CD14-positive monocyte (primary cell): ENCODE measurements at regions not wholly inside any gene's neighbourhood (a gene's known extent, or its start where the extent isn't known, plus 50 kb on each side); places are given as distances from the start of the nearest gene placed in this dataset.

Source experiments
- DNase-seq, 3 donors: peaks; one replicate each; pipeline ENCODE4 v3.0.0-alpha.2; 2011 to 2022
- H2AFZ ChIP-seq: 2 replicates; pipeline ENCODE4 v1.6.0; 2012; ENCODE audit warnings: mild to moderate bottlenecking, low read depth, low read length, inconsistent platforms; ENCODE audit not compliant: insufficient read depth, poor library complexity, severe bottlenecking
- H3K27ac ChIP-seq, 2 donors: 1 replicate in 1 of 2; 2 replicates in 1 of 2; pipeline ENCODE4 v1.5.1; 2012 to 2013; ENCODE audit warnings: low read length in 2 of 2, control low read depth in 1 of 2, inconsistent platforms in 1 of 2, low read depth in 1 of 2, mild to moderate bottlenecking in 1 of 2
- H3K27me3 ChIP-seq, 2 donors: one replicate each; pipeline versions ENCODE4 v1.6.0 to v1.6.1; 2011 to 2013; ENCODE audit warnings: low read length in 2 of 2; ENCODE audit not compliant: control insufficient read depth in 2 of 2, insufficient read depth in 2 of 2
- H3K36me3 ChIP-seq, 2 donors: replicated peaks in 1 of 2; 1 replicate in 1 of 2; 2 replicates in 1 of 2; pipeline versions ENCODE4 v1.5.1 to v1.6.1; 2012 to 2013; ENCODE audit warnings: low read length in 2 of 2, control low read depth in 1 of 2, inconsistent platforms in 1 of 2, mild to moderate bottlenecking in 1 of 2; ENCODE audit not compliant: insufficient read depth in 2 of 2, control insufficient read depth in 1 of 2
- H3K4me1 ChIP-seq, 2 donors: 1 replicate in 1 of 2; 2 replicates in 1 of 2; pipeline versions ENCODE4 v1.5.1 to v1.6.1; 2012 to 2013; ENCODE audit warnings: low read length in 2 of 2, control low read depth in 1 of 2, inconsistent platforms in 1 of 2, mild to moderate bottlenecking in 1 of 2, moderate library complexity in 1 of 2; ENCODE audit not compliant: insufficient read depth in 2 of 2, control insufficient read depth in 1 of 2
- H3K4me2 ChIP-seq: replicated peaks from 2 replicates; pipeline ENCODE3; 2012; ENCODE audit warnings: low read length, moderate library complexity, mild to moderate bottlenecking; ENCODE audit not compliant: poor library complexity, severe bottlenecking; ENCODE audit errors: extremely low read depth
- H3K4me3 ChIP-seq, 3 experiments: fragments of 200-600 bp in 1 of 3; sonication (generic) in 1 of 3; replicated peaks in 1 of 3; 1 replicate in 2 of 3; 2 replicates in 1 of 3; pipeline ENCODE4 v1.5.1; 2011 to 2013; ENCODE audit warnings: low read length in 3 of 3, mild to moderate bottlenecking in 3 of 3, control low read depth in 2 of 3, low read depth in 2 of 3, inconsistent platforms in 1 of 3, moderate library complexity in 1 of 3
- H3K79me2 ChIP-seq: 2 replicates; pipeline ENCODE4 v1.6.0; 2012; ENCODE audit warnings: mild to moderate bottlenecking, control low read depth, inconsistent platforms, low read length, moderate library complexity; ENCODE audit not compliant: insufficient read depth
- H3K9ac ChIP-seq: 2 replicates; pipeline ENCODE4 v1.6.0; 2017; ENCODE audit warnings: low read length, mild to moderate bottlenecking; ENCODE audit not compliant: insufficient read depth, poor library complexity, severe bottlenecking
- H3K9me3 ChIP-seq, 2 donors: replicated peaks in 1 of 2; 1 replicate in 1 of 2; 2 replicates in 1 of 2; pipeline versions ENCODE4 v1.5.1 to v1.6.1; 2012 to 2013; ENCODE audit warnings: low read length in 2 of 2, control low read depth in 1 of 2; ENCODE audit not compliant: control insufficient read depth in 1 of 2, insufficient read depth in 1 of 2
- H4K20me1 ChIP-seq: 2 replicates; pipeline ENCODE4 v1.6.0; 2012; ENCODE audit warnings: mild to moderate bottlenecking, low read length, control low read depth, moderate library complexity; ENCODE audit not compliant: insufficient read depth
- H3K27ac Mint-ChIP-seq, 7 donors: one replicate each; pipeline ENCODE4 v1.8.0; 2020; ENCODE audit warnings: mild to moderate bottlenecking in 7 of 7, mixed read lengths in 7 of 7, moderate library complexity in 6 of 7, inconsistent platforms in 2 of 7
- H3K27me3 Mint-ChIP-seq, 3 donors: one replicate each; pipeline ENCODE4 v1.8.0; 2021 to 2022; ENCODE audit warnings: low read depth in 3 of 3, mild to moderate bottlenecking in 3 of 3, mixed read lengths in 3 of 3, moderate library complexity in 3 of 3, inconsistent platforms in 1 of 3
- H3K36me3 Mint-ChIP-seq, 2 donors: one replicate each; pipeline ENCODE4 v1.8.0; 2020; ENCODE audit warnings: mixed read lengths in 2 of 2, inconsistent platforms in 1 of 2, mild to moderate bottlenecking in 1 of 2
- H3K4me1 Mint-ChIP-seq: one replicate; pipeline ENCODE4 v1.8.0; 2020; ENCODE audit warnings: mild to moderate bottlenecking, mixed read lengths
- H3K4me3 Mint-ChIP-seq, 2 donors: one replicate each; pipeline ENCODE4 v1.8.0; 2020; ENCODE audit warnings: mild to moderate bottlenecking in 2 of 2, mixed read lengths in 2 of 2, moderate library complexity in 1 of 2
- H3K9me3 Mint-ChIP-seq, 7 donors: one replicate each; pipeline ENCODE4 v1.8.0; 2020 to 2022; ENCODE audit warnings: mixed read lengths in 7 of 7, mild to moderate bottlenecking in 6 of 7, moderate library complexity in 6 of 7, inconsistent platforms in 2 of 7
- CTCF ChIP-seq: fragments of 200-600 bp; IDR thresholded peaks from one replicate; pipeline ENCODE4 v1.8.0; 2022; ENCODE audit warnings: antibody characterized with exemption, mild to moderate bottlenecking
- WGBS: methylation state at CpG from one replicate; pipeline ENCODE4 v1.1.5; 2013; ENCODE audit warnings: missing lambda C conversion rate; ENCODE audit not compliant: insufficient coverage; 5-methylcytosine and 5-hydroxymethylcytosine counted together
- intact Hi-C, 2 donors: fragments of 100-400 bp; cut with micrococcal nuclease; formaldehyde crosslinking; loops; one replicate each; pipeline versions ENCODE4 v1.15.0 to v1.15.1; 2023

- WGBS = no CpG with 5 or more reads among the region's 3 CpGs
- Histone ChIP-seq H4K20me1 (no peaks in the 10 kb centered on the region), H3K79me2 (no peaks in the 10 kb centered on the region), H3K4me2 (no peak overlapping the region), H3K27ac (no peak overlapping the region), H3K4me1 (no peaks in the 10 kb centered on the region), H3K4me3 (no peak overlapping the region), H3K27me3 (no peaks in the 10 kb centered on the region), H2AFZ (no peak overlapping the region), H3K9me3 (no peaks in the 10 kb centered on the region), H3K36me3 (no peaks in the 10 kb centered on the region), H3K9ac (no peak overlapping the region)
- no peak for TF ChIP-seq CTCF
- intact Hi-C loops = no loop called here
- Mint-ChIP-seq H3K27ac (no peak overlapping the region), H3K27me3 (no peaks in the 10 kb centered on the region), H3K4me3 (no peak overlapping the region), H3K36me3 (no peaks in the 10 kb centered on the region), H3K4me1 (no peaks in the 10 kb centered on the region), H3K9me3 (peaks cover 0 to 3% (median 0%) of the 10 kb centered on the region in 7 donors)
- no peak for DNase-seq
Observed at GRCh38 chr15:36511594-36511993, 67.8 kb upstream of the CDIN1 start.

GRCh38 chr15:36517758-36518157 lies 61.7 kb upstream of the CDIN1 start:
- H3K27ac ChIP-seq = no peak overlapping the region
- H3K9ac ChIP-seq = no peak overlapping the region
- no peak overlapping the region for H2AFZ ChIP-seq
- no peak overlapping the region for H3K4me3 ChIP-seq
- Mint-ChIP-seq H3K27ac (no peak overlapping the region), H3K4me1 (no peaks in the 10 kb centered on the region), H3K9me3 (peaks cover 5 to 18% (median 10%) of the 10 kb centered on the region in 7 donors), H3K27me3 (no peaks in the 10 kb centered on the region), H3K36me3 (no peaks in the 10 kb centered on the region), H3K4me3 (no peak overlapping the region)
- no CpG with 5 or more reads among the region's 1 CpG for WGBS
- no peak for DNase-seq
- intact Hi-C loops = no loop called here
- no peaks in the 10 kb centered on the region for H3K4me1 ChIP-seq
- H3K79me2 ChIP-seq = no peaks in the 10 kb centered on the region
- H4K20me1 ChIP-seq = no peaks in the 10 kb centered on the region
- H3K27me3 ChIP-seq = no peaks in the 10 kb centered on the region
- TF ChIP-seq CTCF = no peak
- H3K4me2 ChIP-seq = no peak overlapping the region
- H3K36me3 ChIP-seq = no peaks in the 10 kb centered on the region
- H3K9me3 ChIP-seq = peaks cover 0 to 7% of the 10 kb centered on the region in 2 donors
